ENCODE measurements at regions not wholly inside any gene's neighbourhood (a gene's known extent, or its start where the extent isn't known, plus 50 kb on each side); places are given as distances from the start of the nearest gene placed in this dataset.

DNA sequence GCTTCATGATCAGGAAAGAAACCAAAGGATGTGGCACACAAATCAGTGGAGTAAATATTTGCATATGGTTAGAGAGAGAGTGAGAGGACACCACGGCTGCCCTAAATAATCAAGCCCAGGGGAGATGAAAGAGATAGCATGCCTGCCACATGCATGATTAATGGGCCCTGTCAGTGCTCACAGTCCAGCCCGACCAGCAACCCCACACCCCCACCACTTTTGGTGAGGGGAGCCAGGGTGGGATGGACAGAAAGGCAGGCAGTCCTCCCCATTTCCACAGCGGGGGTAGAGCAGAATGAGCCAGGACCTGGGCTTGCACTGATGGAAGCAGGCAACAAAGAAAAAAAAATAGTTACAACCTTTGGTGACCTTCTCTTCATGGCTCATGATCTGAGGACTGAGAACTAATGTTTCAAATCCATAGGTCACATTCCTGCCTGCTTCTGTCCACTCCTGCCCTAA, 545.0 kb downstream of the ETS1 start:
- no peaks in the 10 kb centered on the region for H3K27me3 Mint-ChIP-seq (ENCODE audit: low read depth)

DNA sequence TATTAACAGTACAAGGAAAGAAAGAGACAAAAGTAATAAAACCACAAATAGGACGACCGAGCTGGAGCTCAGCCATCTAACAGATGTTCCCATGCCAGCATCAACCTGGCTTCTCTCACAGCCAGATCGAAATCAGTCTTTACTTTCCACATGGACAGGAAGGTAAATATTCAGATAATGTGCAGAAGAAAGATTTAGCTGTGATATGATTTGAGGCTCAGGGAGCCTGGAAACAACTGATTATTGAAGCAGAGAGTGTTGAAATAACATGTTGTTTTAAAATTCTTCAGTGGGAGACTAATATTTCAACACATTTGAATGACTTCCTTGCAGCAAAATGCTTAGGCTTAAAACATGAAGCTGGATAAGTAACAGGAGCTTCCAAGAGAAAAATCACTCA, 546.8 kb downstream of the ETS1 start:
- TF ChIP-seq, protein P1, sequence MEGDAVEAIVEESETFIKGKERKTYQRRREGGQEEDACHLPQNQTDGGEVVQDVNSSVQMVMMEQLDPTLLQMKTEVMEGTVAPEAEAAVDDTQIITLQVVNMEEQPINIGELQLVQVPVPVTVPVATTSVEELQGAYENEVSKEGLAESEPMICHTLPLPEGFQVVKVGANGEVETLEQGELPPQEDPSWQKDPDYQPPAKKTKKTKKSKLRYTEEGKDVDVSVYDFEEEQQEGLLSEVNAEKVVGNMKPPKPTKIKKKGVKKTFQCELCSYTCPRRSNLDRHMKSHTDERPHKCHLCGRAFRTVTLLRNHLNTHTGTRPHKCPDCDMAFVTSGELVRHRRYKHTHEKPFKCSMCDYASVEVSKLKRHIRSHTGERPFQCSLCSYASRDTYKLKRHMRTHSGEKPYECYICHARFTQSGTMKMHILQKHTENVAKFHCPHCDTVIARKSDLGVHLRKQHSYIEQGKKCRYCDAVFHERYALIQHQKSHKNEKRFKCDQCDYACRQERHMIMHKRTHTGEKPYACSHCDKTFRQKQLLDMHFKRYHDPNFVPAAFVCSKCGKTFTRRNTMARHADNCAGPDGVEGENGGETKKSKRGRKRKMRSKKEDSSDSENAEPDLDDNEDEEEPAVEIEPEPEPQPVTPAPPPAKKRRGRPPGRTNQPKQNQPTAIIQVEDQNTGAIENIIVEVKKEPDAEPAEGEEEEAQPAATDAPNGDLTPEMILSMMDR (IDR thresholded peaks at IDR 0.05) = no peak
- no peak for DNase-seq (ENCODE audit: low spot score)
- H3K4me1 Mint-ChIP-seq (ENCODE audit: low read depth) = peaks cover 47% of the 10 kb centered on the region
- peak overlapping the region; percentile 81 for H3K27ac Mint-ChIP-seq (ENCODE audit: unreplicated experiment)
- H3K27me3 Mint-ChIP-seq (ENCODE audit: low read depth) = no peaks in the 10 kb centered on the region
- peaks cover 4% of the 10 kb centered on the region for H3K36me3 Mint-ChIP-seq (ENCODE audit: low read depth)
- peaks cover 21% of the 10 kb centered on the region for H3K9me3 Mint-ChIP-seq (ENCODE audit: low read depth)
- H3K4me3 Mint-ChIP-seq (ENCODE audit: unreplicated experiment) = no peak overlapping the region

More for the DNA sequence above, 545.0 kb downstream of the ETS1 start:
- no peak overlapping the region for H3K27ac Mint-ChIP-seq (ENCODE audit: unreplicated experiment)
- no peak overlapping the region for H3K4me3 Mint-ChIP-seq (ENCODE audit: unreplicated experiment)
- H3K4me1 Mint-ChIP-seq (ENCODE audit: low read depth) = peaks cover 61% of the 10 kb centered on the region
- no peak for DNase-seq (ENCODE audit: low spot score)
- H3K9me3 Mint-ChIP-seq (ENCODE audit: low read depth) = peaks cover 21% of the 10 kb centered on the region
- TF ChIP-seq, protein P1 (IDR thresholded peaks at IDR 0.05) = no peak
- peaks cover 4% of the 10 kb centered on the region for H3K36me3 Mint-ChIP-seq (ENCODE audit: low read depth)

DNA sequence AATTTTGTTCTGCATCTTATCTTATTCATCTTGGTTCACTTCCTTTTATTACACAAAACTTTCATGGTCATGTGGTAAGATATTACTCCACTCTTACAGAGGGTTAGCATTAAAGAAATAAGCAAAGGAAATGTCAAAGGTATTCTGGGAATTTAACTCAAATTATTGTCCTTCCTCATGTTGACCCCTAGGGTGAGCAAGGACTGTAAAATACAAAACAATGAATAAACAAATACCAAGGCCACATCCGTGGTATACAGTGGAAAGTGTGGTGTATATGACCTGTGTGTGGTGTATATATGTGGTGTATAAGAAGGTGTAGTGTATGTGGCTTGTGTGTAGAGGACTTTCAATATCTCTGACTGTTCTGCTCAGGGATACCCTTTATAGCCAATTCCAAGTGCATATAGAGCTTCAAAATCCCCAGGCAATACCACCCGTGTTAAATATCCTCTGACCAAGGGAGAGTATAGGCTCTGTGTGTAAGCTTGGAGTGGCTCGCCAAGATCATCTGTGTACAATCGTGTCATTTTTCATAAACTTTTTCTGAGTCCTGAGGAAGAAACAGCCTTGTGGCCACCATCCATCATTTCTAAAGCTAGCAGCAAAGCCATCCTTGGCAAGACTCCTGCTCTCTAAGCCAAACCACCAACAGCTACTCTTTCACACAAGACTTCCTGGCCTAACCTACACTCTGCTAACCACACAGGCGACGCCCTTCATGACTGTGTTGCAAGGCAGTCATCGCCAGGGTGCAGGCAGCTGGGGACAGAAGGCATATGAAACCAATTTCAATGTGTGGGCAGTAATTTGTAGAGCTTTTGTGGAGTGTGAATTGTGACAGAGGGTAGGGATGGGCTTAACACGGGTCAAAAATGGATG, 548.0 kb downstream of the ETS1 start:
- H3K4me3 Mint-ChIP-seq (ENCODE audit: unreplicated experiment) = no peak overlapping the region
- no peaks in the 10 kb centered on the region for H3K27me3 Mint-ChIP-seq (ENCODE audit: low read depth)
- no peak for DNase-seq (ENCODE audit: low spot score)
- H3K9me3 Mint-ChIP-seq (ENCODE audit: low read depth) = peaks cover 12% of the 10 kb centered on the region
- peaks cover 3% of the 10 kb centered on the region for H3K36me3 Mint-ChIP-seq (ENCODE audit: low read depth)
- H3K4me1 Mint-ChIP-seq (ENCODE audit: low read depth) = peaks cover 38% of the 10 kb centered on the region
- H3K27ac Mint-ChIP-seq (ENCODE audit: unreplicated experiment) = peak overlapping the region; percentile 63
- TF ChIP-seq, protein P1 (IDR thresholded peaks at IDR 0.05) = peak; percentile 40

DNA sequence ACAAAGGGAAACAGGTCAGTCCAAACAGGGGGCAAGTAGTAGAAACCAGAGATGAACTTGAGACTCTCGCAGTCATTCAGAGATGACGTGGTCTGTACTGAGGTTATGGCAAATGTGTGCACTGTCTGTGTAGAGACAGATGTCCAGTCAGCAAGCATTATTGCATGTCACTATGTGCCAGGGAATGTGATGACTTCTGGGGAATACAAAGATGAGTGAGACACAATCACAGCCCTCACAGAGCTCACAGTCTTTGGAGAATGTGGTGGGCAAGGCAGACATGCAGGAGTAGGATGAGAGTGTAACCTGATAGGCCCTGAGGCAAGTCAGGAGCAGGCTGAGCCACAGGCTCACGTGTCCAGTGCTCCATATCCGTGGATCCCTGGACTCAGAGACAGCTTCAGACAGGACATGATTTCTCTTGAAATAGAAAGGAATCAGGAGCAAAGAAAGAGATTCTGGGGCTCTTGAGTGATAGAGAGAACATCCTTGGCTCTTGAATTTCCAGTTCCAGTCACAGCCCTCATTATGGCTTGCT, 550.7 kb downstream of the ETS1 start:
- Mint-ChIP-seq H3K36me3 (ENCODE audit: low read depth) (no peaks in the 10 kb centered on the region), H3K27ac (ENCODE audit: unreplicated experiment) (no peak overlapping the region), H3K9me3 (ENCODE audit: low read depth) (no peaks in the 10 kb centered on the region), H3K27me3 (ENCODE audit: low read depth) (no peaks in the 10 kb centered on the region), H3K4me1 (ENCODE audit: low read depth) (peaks cover 31% of the 10 kb centered on the region), H3K4me3 (ENCODE audit: unreplicated experiment) (no peak overlapping the region)
- TF ChIP-seq, protein P1 (IDR thresholded peaks at IDR 0.05) = no peak
- no peak for DNase-seq (ENCODE audit: low spot score)

DNA sequence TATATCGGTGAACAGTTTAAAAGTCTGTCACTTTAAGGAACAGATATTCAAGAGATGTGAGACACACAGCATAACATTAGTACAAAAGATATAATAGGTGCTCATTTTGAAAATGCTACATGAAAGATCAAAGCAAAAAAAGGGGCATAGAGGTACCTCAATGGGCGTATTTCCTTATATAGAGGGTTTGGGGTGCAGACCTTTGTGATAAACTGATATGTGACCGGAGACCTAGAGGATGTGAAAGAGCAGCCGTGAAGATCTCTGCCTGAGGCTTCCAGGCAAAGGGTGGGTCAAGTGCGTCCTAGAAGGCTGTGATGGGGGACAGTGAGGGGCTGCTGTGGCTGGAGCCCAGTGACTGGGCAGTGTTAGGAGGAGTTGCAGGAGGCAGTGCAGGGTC, 551.4 kb downstream of the ETS1 start:
- H3K4me1 Mint-ChIP-seq (ENCODE audit: low read depth) = peaks cover 34% of the 10 kb centered on the region
- no peaks in the 10 kb centered on the region for H3K27me3 Mint-ChIP-seq (ENCODE audit: low read depth)
- no peaks in the 10 kb centered on the region for H3K9me3 Mint-ChIP-seq (ENCODE audit: low read depth)
- H3K27ac Mint-ChIP-seq (ENCODE audit: unreplicated experiment) = no peak overlapping the region
- H3K36me3 Mint-ChIP-seq (ENCODE audit: low read depth) = no peaks in the 10 kb centered on the region
- DNase-seq (ENCODE audit: low spot score) = no peak
- TF ChIP-seq, protein P1 (IDR thresholded peaks at IDR 0.05) = no peak
- H3K4me3 Mint-ChIP-seq (ENCODE audit: unreplicated experiment) = no peak overlapping the region
